Inferior parietal cortex (tissue), 1 donor: ENCODE measurements at regions not wholly inside any gene's neighbourhood (a gene's known extent, or its start where the extent isn't known, plus 50 kb on each side); places are given as distances from the start of the nearest gene placed in this dataset.
"Not testable (repeated sequence)": the region's sequence is repeated elsewhere in the genome, so short reads cannot be mapped to it uniquely, and the experiment has no call there.

ENCODE experiments used
- DNase-seq: peaks from one replicate; pipeline ENCODE4 v3.0.0-alpha.2; 2016; ENCODE audit errors: extremely low spot score

GRCh38 chr6:90372450-90372849 is 75.8 kb upstream of the BACH2 start:
- no peak for DNase-seq

GRCh38 chr6:90370493-90370959 is 73.9 kb upstream of the BACH2 start:
- no peak for DNase-seq

- DNase-seq = no peak
Observed at GRCh38 chr6:90369651-90370050, 73.0 kb upstream of the BACH2 start.

GRCh38 chr6:90369024-90369519 is 72.4 kb upstream of the BACH2 start:
- DNase-seq = peak; percentile 72

- no peak for DNase-seq
Observed at GRCh38 chr6:90368601-90369000, 72.0 kb upstream of the BACH2 start.

GRCh38 chr6:90368001-90368400 is 71.4 kb upstream of the BACH2 start:
- DNase-seq = no peak

GRCh38 chr6:90365565-90366219 is 69.0 kb upstream of the BACH2 start:
- DNase-seq = no peak

- no peak for DNase-seq
Observed at GRCh38 chr6:90365002-90365401, 68.4 kb upstream of the BACH2 start.

GRCh38 chr6:90364286-90364685 is 67.6 kb upstream of the BACH2 start:
- no peak for DNase-seq

GRCh38 chr6:90362318-90362717 is 65.7 kb upstream of the BACH2 start:
- peak; percentile 62 for DNase-seq

GRCh38 chr6:90361174-90361573 is 64.5 kb upstream of the BACH2 start:
- no peak for DNase-seq

- not testable (repeated sequence) for DNase-seq
Observed at GRCh38 chr6:90358036-90358770, 61.6 kb upstream of the BACH2 start.

- DNase-seq = no peak
Observed at GRCh38 chr6:90356012-90356421, 59.4 kb upstream of the BACH2 start.

GRCh38 chr6:90354961-90355360 is 58.3 kb upstream of the BACH2 start:
- DNase-seq = no peak

- DNase-seq = no peak
Observed at GRCh38 chr6:90351696-90352095, 55.1 kb upstream of the BACH2 start.

GRCh38 chr6:90350689-90351554 is 54.3 kb upstream of the BACH2 start:
- no peak for DNase-seq

GRCh38 chr6:90347411-90347851 is 50.8 kb upstream of the BACH2 start:
- no peak for DNase-seq

- DNase-seq = no peak
Observed at GRCh38 chr6:90346729-90347128, 50.1 kb upstream of the BACH2 start.
